ENCODE measurements at regions not wholly inside any gene's neighbourhood (a gene's known extent, or its start where the extent isn't known, plus 50 kb on each side); places are given as distances from the start of the nearest gene placed in this dataset.

DNA sequence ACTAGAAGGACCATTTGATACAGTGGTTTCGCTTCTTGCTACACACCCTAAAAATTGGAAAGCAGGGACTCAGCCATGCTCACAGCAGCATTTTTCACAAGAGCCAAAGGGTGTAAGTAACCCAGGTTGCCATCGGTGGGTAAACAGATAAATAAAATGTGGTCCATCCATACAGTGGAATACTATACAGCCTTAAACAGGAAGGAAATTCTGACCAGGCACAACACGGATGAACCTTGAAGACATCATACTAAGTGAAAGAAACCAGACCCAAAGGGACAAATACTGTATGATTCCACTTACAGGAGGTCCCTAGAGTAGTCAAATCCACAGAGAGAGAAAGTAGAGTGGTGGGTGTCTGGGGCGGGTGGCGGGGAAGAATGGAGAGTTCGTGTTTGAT, 220.9 kb downstream of the PHETA1 start (continued):
- TF ChIP-seq AFF4 (CRISPR knock-in tag; IDR thresholded peaks at IDR 0.05; ENCODE audit: borderline replicate concordance) (no peak), ZNF425 (CRISPR knock-in tag; conservative IDR thresholded peaks at IDR 0.05) (no peak)

- Mint-ChIP-seq H3K9me3 (peaks cover 5% of the 10 kb centered on the region), H3K4me3 (no peak overlapping the region), H3K4me1 (peaks cover 29% of the 10 kb centered on the region), H3K36me3 (0 out of 2 replicates have a peak, but pooled peaks cover 3% of the 10 kb centered on the region), H3K27me3 (ENCODE audit: low read depth) (no peaks in the 10 kb centered on the region), H3K27ac (no peak overlapping the region)
- DNase-seq (ENCODE audit: low spot score) (no peak), ATAC-seq (no peak)
- ChIA-PET POLR2A (no interaction called here), CTCF (no interaction called here)
- TF ChIP-seq PRRX2 (CRISPR knock-in tag; IDR thresholded peaks at IDR 0.05) (no peak), ZNF671 (CRISPR knock-in tag; IDR thresholded peaks at IDR 0.05) (no peak), IRF1 (CRISPR knock-in tag; IDR thresholded peaks at IDR 0.05) (no peak), GABPB1 (CRISPR knock-in tag; IDR thresholded peaks at IDR 0.05) (no peak)
- TF ChIP-seq, protein P1, sequence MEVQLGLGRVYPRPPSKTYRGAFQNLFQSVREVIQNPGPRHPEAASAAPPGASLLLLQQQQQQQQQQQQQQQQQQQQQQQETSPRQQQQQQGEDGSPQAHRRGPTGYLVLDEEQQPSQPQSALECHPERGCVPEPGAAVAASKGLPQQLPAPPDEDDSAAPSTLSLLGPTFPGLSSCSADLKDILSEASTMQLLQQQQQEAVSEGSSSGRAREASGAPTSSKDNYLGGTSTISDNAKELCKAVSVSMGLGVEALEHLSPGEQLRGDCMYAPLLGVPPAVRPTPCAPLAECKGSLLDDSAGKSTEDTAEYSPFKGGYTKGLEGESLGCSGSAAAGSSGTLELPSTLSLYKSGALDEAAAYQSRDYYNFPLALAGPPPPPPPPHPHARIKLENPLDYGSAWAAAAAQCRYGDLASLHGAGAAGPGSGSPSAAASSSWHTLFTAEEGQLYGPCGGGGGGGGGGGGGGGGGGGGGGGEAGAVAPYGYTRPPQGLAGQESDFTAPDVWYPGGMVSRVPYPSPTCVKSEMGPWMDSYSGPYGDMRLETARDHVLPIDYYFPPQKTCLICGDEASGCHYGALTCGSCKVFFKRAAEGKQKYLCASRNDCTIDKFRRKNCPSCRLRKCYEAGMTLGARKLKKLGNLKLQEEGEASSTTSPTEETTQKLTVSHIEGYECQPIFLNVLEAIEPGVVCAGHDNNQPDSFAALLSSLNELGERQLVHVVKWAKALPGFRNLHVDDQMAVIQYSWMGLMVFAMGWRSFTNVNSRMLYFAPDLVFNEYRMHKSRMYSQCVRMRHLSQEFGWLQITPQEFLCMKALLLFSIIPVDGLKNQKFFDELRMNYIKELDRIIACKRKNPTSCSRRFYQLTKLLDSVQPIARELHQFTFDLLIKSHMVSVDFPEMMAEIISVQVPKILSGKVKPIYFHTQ (CRISPR knock-in tag; IDR thresholded peaks at IDR 0.05) = no peak
Observed at GRCh38 chr12:111143271-111143670, 222.9 kb upstream of the MYL2 start.

DNA sequence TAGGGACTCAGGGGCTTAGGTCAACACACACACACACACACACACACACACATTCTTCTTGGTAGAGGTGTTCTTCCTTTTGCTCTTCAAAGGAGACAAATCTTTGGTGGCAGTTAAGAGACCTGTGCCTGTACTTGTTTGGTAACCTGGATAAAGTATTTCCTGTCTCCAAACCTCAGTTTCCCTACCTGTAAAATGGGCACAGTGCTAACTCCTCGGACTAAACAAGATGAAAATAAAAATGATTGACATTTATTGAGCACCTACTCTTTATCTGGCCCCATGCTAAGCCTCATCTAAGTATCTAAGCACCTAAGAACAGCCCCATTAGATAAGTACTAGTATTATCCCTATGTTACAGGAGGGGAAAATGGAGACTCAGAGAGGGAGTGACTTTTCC, 220.8 kb upstream of the MYL2 start:
- Mint-ChIP-seq H3K36me3 (no peaks in the 10 kb centered on the region), H3K9me3 (no peaks in the 10 kb centered on the region), H3K4me3 (no peak overlapping the region), H3K4me1 (peaks cover 29% of the 10 kb centered on the region), H3K27me3 (ENCODE audit: low read depth) (no peaks in the 10 kb centered on the region), H3K27ac (no peak overlapping the region)
- ATAC-seq = no peak
- ChIA-PET CTCF (no interaction called here), POLR2A (no interaction called here)
- DNase-seq (ENCODE audit: low spot score) = no peak
- TF ChIP-seq ZNF416 (CRISPR knock-in tag; IDR thresholded peaks at IDR 0.05) (no peak), ZSCAN18 (CRISPR knock-in tag; IDR thresholded peaks at IDR 0.05) (no peak), FOXK1 (CRISPR knock-in tag; IDR thresholded peaks at IDR 0.05) (no peak), TEAD4 (CRISPR knock-in tag; IDR thresholded peaks at IDR 0.05) (no peak), ZNF219 (CRISPR knock-in tag; IDR thresholded peaks at IDR 0.05; ENCODE audit: borderline replicate concordance) (no peak), RORB (CRISPR knock-in tag; IDR thresholded peaks at IDR 0.05) (no peak), GRHL2 (CRISPR knock-in tag; IDR thresholded peaks at IDR 0.05; ENCODE audit: insufficient replicate concordance, severe bottlenecking) (no peak), ETV6 (CRISPR knock-in tag; IDR thresholded peaks at IDR 0.05) (no peak), SOX15 (CRISPR knock-in tag; IDR thresholded peaks at IDR 0.05) (no peak)
- TF ChIP-seq, protein P2, sequence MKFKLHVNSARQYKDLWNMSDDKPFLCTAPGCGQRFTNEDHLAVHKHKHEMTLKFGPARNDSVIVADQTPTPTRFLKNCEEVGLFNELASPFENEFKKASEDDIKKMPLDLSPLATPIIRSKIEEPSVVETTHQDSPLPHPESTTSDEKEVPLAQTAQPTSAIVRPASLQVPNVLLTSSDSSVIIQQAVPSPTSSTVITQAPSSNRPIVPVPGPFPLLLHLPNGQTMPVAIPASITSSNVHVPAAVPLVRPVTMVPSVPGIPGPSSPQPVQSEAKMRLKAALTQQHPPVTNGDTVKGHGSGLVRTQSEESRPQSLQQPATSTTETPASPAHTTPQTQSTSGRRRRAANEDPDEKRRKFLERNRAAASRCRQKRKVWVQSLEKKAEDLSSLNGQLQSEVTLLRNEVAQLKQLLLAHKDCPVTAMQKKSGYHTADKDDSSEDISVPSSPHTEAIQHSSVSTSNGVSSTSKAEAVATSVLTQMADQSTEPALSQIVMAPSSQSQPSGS (CRISPR knock-in tag; IDR thresholded peaks at IDR 0.05; ENCODE audit: borderline replicate concordance, low read depth) = no peak
- TF ChIP-seq, protein P3, sequence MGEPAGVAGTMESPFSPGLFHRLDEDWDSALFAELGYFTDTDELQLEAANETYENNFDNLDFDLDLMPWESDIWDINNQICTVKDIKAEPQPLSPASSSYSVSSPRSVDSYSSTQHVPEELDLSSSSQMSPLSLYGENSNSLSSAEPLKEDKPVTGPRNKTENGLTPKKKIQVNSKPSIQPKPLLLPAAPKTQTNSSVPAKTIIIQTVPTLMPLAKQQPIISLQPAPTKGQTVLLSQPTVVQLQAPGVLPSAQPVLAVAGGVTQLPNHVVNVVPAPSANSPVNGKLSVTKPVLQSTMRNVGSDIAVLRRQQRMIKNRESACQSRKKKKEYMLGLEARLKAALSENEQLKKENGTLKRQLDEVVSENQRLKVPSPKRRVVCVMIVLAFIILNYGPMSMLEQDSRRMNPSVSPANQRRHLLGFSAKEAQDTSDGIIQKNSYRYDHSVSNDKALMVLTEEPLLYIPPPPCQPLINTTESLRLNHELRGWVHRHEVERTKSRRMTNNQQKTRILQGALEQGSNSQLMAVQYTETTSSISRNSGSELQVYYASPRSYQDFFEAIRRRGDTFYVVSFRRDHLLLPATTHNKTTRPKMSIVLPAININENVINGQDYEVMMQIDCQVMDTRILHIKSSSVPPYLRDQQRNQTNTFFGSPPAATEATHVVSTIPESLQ (CRISPR knock-in tag; IDR thresholded peaks at IDR 0.05) = no peak
